ENCODE measurements at regions not wholly inside any gene's neighbourhood (a gene's known extent, or its start where the extent isn't known, plus 50 kb on each side); places are given as distances from the start of the nearest gene placed in this dataset.

DNA sequence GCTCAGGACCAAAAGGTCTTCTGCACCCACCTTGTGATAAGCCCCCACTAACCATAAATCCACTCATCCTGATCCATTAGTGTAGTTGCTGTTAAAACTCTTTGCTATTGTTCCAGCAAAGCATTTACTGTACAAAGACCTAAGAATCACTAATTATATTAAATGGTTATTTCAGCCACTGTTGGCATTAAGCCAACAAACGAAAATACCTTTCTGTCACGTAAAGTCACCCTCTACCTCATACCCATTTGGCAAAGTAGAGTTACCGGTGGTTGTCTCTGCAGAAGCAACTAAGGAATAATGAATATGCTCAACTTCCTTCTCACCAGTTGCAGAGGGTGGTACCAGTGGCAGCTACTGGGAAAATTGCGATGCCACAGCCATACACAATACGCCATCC is 224.5 kb downstream of the SP3 start:
- no peak for DNase-seq

DNA sequence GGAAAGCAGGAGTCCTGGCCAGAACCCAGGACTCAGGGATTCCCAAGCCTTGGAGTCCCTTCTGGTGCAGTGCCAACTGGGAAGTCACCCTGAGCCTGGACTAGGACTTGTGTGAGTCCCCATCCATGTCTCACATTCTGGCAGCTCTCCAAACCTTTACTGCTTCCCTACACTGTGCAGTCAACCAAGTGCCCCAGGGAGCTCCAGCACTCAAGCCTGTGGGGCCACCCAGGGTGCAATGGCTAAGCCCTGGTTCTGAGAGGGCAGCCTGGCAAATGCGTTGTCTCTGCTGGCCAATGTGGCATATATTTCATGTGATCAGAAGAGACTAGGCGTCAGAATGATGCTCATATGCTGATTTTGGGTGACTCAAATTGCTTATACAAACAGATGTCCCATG is 223.4 kb downstream of the SP3 start:
- DNase-seq, result no peak

DNA sequence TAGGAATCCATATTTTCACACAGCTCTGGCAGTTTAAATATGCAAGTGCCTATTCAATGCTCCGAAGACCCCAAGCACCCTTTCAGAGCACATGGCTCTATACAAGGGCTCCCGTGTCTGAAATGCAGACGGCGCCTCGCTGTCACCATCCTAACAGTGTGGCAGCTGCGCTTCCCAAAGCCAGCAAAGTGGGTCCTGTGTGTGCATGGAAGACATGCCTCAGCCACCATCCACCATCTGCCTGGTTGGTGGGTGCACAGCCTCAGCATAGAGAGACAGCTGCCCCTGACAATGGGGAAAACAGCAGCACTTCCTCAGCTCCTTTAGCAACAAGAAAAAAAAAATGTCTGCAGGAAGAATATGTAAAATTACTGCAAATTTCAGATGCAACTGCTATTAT is 218.1 kb downstream of the SP3 start:
- DNase-seq, result no peak

DNA sequence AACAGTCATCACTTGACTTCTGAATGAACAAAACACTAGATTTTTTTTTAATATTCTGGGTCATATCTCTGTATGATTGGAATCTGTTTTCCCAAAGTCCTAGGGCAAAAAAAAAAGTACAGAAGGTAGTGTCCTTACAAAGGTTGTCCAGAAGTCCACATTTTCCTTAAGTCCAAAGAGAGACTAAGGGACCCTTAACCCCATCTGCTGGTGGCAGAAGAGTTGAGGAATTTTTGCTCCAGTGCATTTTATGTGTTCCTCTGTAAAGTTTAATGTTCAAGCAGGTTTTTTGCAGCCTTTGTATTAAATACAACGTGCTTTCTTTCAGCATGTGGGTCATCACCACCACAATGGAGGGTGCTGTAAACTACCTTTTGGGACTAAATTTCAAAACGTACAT is 215.9 kb downstream of the SP3 start:
- no peak for DNase-seq

DNA sequence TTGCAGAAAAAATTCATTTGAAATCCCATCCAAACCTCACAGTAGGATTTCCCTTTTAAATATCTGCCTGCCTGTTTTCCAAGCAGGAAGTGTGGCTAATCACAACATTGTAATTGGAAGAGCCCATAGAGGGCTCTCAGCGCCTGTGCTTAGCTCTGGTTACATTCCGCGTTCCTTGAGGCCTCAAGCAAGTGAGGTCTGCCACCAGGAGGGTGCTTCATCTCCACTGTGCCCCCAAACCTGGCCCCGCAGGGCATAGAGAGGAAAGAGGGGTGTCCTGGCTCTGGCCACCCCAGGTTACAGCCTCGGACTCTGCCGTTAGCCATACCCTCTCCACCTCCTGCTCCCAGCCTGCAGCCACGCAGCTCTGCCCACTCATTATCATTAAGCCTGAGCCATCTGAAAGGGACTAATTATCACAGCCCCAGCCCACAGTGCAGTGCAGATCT is 214.8 kb downstream of the SP3 start:
- no peak for DNase-seq

DNA sequence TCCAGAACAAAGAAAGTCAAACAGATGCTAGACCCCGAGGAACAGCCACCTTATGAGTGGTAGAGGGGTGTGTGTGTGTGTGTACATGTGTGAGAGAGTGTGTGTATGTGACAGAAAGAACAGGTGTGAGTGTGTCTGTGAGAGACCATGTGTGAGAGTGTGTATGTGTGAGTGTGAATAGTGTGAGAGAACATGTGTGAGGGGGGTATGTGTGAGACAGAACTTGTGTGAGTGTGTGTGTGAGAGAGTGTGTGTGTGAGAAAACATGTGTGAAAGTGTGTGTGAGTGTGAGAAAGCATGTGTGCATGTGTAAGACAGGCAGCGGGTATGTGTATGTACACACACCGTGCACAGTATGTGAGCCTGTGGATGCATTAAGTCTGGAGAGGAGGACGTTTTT is 214.3 kb downstream of the SP3 start:
- no peak for DNase-seq

DNA sequence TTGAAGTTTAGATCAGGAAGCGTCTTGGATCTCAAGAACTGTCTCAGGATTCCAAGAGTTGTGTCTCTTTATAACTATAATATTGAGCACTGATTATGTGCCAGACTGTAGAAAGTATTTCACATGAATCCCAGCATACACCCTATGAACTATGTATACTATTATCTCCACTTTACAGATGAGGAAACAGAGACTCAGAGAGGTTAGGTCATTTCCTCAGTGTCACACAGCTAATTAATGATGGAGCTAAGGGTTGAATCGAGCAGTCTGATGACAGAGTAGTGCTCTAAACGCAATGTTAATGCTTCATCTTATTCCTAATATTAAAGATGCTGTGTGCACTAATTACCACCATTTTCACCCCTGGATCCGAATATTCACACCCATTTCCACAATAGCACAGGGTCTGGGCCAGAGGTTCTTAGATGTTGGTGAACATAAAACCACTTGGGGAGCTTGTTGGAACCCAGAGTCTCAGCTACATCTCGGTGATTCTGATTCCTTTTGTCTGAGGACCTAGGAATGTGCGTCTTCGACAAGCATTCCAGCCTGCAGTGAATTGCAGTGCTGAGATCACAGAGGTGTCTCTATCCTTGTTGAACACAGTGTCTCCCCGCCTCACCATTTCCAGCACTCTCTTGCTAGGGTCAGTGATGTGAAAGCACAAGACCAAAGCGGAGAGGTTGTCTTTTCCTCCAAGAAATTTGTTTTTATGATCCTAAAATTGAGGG is 213.8 kb downstream of the SP3 start:
- no peak for DNase-seq

DNA sequence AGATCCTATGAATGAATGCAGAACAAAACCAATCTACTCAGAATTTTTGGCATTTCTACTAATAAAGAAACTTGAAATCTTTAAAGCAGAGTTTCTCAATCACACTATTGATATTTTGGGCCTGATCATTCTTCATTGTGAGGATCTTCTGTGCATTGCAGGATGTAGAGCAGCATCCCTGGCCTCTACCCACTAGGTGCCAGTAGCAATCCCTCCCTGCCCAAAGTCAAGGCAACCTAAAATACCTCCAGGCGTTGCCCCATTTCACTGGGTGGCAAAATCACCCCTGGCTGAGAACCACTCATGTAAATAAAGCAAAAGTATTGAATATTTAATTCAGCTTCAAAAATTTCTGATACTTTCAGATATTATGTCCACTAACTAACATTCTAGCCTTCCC is 213.0 kb downstream of the SP3 start:
- no peak for DNase-seq

DNA sequence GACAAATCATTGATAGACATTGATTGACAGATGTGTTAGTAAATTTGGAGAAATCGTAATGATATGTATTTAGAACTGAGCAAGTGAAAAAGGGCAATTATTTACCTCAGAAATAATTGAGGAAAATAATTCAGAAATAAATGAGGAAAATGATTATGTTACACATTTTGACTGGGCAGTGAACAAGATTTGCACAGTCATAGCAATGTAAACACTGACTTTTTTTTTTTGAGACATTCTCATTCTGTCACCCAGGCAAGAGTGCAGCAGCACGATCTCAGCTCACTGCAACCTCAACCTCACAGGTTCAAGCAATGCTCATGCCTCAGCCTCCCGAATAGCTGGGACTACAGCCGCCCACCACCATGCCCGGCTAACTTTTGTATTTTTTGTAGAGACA is 211.7 kb downstream of the SP3 start:
- no peak for DNase-seq

DNA sequence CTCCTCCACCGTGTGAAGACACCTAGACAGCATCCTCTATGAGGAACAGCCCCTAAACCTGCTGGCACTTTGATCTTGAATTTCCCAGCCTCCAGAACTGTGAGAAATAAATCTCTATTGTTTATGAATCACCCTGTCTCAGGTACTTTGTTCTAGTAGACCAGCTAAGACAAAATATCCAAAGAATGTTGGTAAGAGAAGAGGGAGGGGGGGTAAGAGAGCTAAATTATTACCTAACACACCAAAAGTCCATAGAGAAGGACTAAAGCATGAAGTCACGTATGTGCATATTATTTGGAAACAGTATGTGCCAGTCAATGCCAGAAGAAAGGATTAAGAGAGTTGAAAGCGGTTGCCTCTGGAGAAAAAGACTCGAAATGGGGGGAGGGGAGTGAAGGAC is 211.0 kb downstream of the SP3 start:
- no peak for DNase-seq

DNA sequence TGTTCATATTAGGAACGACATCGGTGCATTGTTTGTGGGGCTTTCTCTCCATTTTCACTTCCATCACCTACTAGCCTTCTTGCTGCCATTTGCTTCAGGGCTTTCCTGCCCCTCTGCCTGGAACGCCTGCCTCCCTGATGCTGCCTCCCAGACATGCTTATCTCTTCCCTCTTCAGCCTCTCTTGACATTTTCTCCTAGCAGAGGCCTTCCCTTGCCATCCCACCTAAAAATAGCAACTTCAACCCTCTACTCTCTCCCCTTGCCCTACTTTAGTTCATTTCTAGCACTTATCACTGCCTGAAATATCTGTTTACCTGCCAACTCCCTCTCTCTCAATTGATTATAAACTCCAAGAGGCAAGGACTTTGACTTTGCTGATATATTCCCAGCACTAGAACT is 210.3 kb downstream of the SP3 start:
- DNase-seq, result no peak

DNA sequence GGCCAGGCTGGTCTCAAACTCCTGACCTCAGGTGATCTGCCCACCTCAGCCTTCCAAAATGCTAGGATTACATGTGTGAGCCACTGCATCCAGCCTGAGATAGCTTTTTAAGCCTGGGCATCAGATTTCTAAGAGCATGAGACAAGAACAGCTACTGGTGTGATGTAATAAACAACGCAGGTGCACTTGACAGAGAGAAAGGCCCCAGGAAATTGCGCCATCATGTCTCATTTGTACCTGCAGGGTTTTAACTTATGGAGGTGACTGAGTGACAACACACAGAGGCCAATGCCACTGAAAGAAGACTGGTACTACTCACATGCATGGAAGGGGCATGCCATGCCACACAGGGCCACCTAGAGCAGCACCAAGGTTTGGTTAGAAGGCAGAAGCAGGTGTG is 209.4 kb downstream of the SP3 start:
- DNase-seq, result no peak

DNA sequence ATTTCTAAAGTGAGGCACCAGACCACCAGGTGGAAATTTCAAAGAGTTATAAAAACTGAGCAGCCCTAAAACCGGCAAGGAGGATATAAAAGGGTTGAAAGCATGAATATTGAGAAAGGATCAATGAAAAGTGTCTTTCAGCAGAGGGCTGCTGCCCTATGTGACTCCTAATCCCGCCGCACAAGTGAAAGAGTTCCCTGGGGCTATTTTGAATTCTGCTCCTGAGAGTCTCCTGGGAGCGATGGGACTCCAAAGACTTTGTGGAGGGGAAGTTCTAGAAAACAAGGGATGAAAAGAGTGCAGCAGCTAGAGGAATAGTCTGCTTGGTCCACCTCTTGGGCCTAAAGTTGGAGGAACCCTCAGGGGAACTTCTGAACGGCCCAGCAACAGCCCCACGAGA is 205.2 kb downstream of the SP3 start:
- DNase-seq, result no peak

DNA sequence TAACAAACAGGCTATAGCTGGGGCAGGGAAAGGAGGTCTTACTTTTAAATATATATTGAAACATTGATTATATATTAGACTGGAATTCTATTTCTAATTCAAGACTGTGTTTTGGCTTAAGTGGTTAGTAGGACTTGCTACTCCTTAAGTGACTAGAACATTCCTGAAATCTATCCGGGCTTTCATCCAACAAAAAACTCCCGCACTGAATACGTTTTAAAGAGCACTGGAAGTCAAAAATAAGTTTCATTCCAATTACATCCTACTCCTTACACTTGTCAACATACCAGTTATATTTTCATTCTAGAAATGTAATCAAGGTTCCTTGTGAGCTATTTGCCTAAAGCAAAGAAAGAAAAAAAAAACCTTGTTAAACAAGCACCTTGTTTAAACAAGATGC is 204.6 kb downstream of the SP3 start:
- no peak for DNase-seq

DNA sequence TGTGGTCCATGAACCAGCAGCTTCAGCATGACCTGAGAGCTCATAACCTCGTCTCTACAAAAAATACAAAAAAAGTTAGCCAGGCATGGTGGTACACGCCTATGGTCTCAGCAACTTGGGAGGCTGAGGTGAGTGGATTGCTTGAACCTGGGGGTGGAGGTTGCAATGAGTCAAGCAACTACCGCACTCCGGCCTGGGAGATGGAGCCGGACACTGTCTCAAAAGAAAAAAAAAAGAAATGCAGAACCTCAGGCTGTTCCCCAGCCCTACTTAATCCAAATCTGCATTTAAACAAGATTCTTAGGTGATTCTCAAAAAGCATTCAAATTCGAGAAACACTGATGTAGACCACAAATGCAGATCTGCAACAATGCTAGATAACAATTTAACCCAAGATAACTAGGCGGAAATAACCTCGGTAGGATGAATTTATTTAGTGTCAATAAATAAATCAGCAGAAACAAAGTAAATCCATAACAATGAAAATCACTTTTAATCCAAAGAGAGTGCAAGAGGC is 203.5 kb downstream of the SP3 start:
- no peak for DNase-seq

DNA sequence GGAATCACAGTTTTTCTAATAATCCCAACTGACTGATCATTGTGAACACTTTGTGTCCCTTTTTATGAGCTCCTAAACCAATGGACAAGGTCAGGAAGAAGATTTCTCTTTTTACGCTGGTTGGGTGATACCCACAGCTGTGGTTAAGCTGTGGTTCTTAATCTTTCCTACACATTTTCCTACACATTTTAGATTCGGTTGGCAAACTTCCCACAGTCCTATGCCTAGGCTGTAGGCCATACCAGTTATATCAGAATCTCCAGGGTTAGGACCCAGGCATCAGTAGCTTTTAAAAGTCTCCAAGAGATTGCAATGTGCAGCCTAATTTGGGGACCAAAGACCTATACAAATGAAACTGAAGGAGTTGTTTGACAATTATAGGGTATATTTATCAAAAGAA is 203.0 kb downstream of the SP3 start:
- no peak for DNase-seq

DNA sequence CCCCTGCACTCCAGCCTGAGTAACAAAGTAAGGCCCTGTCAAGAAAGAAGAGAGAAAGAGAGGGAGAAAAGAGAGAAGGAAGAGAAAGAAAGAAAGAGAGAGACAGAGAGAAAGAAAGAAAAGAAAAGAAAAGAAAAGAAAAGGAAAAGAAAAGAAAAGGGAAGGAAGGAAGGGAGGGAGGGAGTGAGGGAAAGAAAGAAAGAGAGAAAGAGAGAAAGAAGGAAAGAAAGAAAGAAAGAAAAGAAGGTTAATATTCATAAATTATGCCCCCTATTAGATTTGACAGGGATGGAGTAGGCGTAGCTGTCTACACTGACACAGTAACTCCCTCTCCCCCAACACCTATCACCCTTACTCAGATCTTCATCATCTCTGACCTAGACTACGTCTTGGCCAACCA is 202.3 kb downstream of the SP3 start:
- no peak for DNase-seq

DNA sequence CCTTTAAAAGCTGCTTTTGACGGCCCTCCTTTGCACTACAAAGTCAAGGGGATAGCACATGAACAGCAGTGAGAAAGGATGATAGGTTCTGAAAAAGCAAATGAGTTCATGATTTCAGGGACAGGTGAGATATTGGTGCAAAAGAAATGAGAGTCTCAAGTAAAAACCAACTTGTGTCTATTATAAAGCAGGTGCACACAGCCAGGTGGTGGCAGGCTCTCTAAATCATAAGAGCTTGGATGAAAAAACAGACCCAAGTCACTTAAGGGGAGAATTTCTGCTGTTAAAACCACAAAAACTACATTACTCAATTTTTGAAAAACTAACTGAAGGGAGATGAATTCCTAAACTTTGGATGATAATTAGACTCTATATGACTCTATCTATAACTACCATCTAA is 201.5 kb downstream of the SP3 start:
- DNase-seq, result no peak

DNA sequence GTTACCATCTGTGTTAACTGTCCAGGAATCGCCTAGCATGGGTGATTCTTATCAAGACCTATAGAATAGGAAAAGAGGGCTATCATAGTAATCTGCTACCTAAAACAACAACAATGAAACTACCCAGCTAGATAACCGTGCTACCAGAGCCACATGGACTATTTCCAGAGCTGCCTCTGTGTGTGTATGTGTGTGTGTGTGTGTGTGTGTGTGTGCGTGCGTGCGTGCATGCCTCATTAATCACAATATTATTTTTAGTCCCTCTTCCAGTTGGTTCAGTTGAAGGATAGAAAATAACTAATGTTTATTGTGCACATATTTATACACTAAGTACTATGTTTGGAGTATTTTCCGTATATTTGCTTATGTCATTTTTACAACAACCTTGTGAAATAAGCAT is 201.1 kb downstream of the SP3 start:
- DNase-seq, result no peak

DNA sequence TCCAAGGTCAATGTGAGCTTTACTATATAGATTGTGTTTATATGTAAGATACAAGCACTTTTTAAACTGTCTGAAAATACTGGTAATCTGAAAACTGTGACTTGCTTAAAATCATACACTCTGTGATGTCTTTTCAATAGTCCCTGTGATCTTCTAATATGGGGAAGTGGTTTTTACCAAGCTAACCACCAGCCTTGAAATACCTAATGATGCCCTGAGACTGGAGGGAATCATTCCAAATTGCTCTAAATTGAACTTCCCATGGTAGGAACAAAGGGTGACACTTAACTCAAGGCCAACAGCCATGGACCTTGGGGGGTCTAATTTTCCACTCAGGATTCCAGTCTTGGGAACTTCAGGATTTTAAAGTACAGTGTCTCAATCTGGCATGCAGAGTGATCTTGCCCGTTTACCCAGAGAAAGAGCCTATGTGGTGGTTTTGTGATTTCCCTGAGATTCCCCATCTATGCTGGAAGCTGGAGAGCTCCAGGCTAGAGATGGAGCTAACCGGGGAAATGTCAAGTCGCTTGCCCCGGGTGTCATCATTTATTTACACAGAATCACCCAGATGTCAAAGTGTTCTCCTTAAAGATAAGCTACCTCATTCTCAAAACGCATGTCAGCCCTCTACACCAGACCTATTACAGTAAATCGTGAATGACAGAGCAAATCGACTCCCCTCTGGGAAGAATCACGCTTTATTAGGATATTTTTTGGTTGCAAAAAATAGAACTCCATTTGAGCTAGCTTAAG is 198.5 kb downstream of the SP3 start:
- no peak for DNase-seq

DNA sequence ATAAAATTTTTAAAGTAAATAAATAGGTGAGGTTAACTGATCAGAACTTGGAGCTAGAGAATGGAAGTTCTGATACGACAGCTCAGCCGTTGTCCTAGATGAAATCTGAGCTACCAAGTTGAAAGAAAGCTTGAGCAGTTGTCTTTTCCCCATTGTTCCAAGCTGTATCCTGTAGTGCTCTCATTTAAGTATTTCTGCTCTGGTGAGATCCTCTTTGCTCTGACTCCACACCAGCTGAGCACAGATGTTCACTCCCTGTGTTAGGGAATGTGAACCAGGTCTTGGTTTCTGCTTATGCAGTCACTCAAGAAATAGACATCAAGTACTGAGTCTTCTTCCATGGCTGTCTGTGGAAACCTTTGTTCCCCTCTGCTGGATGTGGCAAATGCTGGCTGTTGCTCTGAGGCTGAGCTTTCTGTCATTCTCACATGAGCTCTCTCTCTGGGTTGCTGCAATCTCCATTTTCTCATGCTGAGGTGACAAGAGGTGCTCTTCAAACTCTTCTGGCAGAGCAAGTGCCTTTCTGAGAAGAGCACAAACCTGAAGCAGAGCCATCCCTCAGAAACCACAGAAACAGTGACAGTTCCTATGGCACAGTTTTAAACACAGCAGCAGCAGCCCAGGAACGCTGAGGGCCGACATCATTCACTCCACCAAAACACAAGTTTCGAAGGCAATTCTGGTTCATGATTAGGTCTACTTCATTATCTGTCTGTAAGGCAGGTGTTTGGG is 194.1 kb downstream of the SP3 start:
- no peak for DNase-seq

DNA sequence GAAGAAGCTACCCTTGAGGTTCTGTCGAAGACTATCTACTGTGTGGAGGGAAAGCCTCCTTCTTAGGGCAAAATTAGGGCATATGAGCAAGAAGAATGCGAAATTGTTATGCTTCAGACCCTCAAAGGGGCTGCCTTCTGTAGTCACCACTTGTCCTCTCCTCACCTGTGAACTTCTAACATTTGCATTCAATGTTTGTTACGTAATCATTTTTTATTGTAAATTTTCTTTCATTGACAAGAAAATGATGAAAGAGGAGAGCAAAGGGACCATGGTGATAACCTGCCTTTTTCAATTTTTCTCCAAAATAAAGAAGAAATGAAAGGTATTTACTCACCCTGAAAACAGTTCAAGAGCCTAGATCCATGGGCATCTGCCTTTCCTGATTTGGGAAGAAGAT is 193.0 kb downstream of the SP3 start:
- DNase-seq, result no peak

DNA sequence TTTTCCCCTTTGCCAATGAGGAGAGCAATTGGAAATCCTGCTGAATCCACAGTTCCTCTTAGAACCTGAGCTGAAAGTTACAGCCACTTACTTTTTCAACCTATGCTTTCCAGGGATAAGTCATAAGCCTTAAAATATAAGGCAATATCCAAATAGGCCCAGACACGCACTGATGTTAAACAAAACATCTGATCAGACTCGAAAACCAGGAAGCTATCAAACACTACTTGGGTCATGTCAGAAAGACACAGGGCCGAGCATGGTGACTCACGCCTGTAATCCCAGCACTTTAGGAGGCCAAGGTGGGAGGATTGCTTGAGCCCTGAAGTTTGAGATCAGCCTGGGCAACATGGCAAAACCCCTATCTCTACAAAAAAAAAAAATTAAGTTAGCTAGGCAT is 192.1 kb downstream of the SP3 start:
- no peak for DNase-seq

DNA sequence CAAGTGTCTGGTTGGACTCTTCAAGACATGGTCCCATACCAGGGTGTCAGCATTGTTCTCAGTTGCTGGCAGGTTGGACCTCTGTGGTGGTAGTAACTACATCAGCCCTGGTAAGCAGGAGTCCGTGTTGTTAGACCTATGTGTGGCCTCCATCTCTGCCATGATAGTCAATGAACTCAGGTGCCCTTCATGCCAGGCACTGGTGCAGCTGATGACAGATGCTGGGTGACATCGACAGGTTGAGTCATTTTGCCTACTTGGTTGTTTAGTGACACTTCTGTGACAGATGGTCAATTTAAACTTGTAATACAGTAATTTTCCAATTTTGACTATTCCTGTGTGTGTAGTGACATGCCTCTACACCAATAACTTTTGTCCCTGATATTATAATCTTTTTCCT is 189.7 kb downstream of the SP3 start:
- no peak for DNase-seq
